CD4-positive, alpha-beta T cell (primary cell): ENCODE measurements at regions not wholly inside any gene's neighbourhood (a gene's known extent, or its start where the extent isn't known, plus 50 kb on each side); places are given as distances from the start of the nearest gene placed in this dataset.

Source experiments
- ATAC-seq: fragments of 200-7000 bp; cut with Tn5 transposase; one replicate; pipeline ENCODE4 v1.10.0; 2022; ENCODE audit warnings: mild to moderate bottlenecking; ENCODE audit not compliant: poor library complexity
- CTCF ChIA-PET: fragments of 350-600 bp; sonication (Branson Sonifier 250); formaldehyde crosslinking; loops from one replicate; lab custom pipeline; 2021; ENCODE audit warnings: antibody characterized with exemption, inconsistent platforms; lab: Charles Lee
- POLR2A ChIA-PET: fragments of 350-600 bp; sonication (Branson Sonifier 250); formaldehyde crosslinking; loops from one replicate; lab custom pipeline; 2021; ENCODE audit warnings: antibody characterized with exemption, inconsistent platforms; lab: Charles Lee
- DNase-seq, 14 experiments: peaks; one replicate each; pipeline ENCODE4 v3.0.0-alpha.2; 2013 to 2020; ENCODE audit warnings: mixed read lengths in 2 of 14
- H3K27ac ChIP-seq, 2 donors: one replicate each; pipeline versions ENCODE4 v1.5.1 to v1.7.0; 2013; ENCODE audit warnings: low read length in 2 of 2, low read depth in 1 of 2, mild to moderate bottlenecking in 1 of 2
- H3K27me3 ChIP-seq, 2 experiments: 1 replicate in 1 of 2; 2 replicates in 1 of 2; pipeline versions ENCODE4 v1.6.1 to v1.7.0; 2013; ENCODE audit warnings: low read length in 2 of 2, control low read depth in 1 of 2, mild to moderate bottlenecking in 1 of 2, moderate library complexity in 1 of 2; ENCODE audit not compliant: insufficient read depth in 2 of 2, control insufficient read depth in 1 of 2
- H3K36me3 ChIP-seq: one replicate; pipeline ENCODE4 v1.6.1; 2013; ENCODE audit warnings: low read length, control low read depth; ENCODE audit not compliant: insufficient read depth
- H3K4me1 ChIP-seq: one replicate; pipeline ENCODE4 v1.6.1; 2013; ENCODE audit warnings: low read length, control low read depth; ENCODE audit not compliant: insufficient read depth
- H3K4me3 ChIP-seq: one replicate; pipeline ENCODE4 v1.5.1; 2013; ENCODE audit warnings: mild to moderate bottlenecking, low read length, moderate library complexity
- H3K9me3 ChIP-seq, 2 experiments: 1 replicate in 1 of 2; 2 replicates in 1 of 2; pipeline versions ENCODE4 v1.6.1 to v1.7.0; 2013; ENCODE audit warnings: low read length in 2 of 2, mild to moderate bottlenecking in 2 of 2, control low read depth in 1 of 2, moderate library complexity in 1 of 2; ENCODE audit not compliant: control insufficient read depth in 1 of 2, insufficient read depth in 1 of 2
- H3K27ac Mint-ChIP-seq: one replicate; pipeline ENCODE4 v1.8.0; 2020; ENCODE audit warnings: mixed read lengths
- H3K27me3 Mint-ChIP-seq: one replicate; pipeline ENCODE4 v1.8.0; 2021; ENCODE audit warnings: mixed read lengths
- H3K36me3 Mint-ChIP-seq: one replicate; pipeline ENCODE4 v1.8.0; 2021; ENCODE audit warnings: low read depth, mixed read lengths
- H3K4me1 Mint-ChIP-seq: one replicate; pipeline ENCODE4 v1.8.0; 2021; ENCODE audit warnings: low read depth, mixed read lengths
- H3K4me3 Mint-ChIP-seq: one replicate; pipeline ENCODE4 v1.8.0; 2020; ENCODE audit warnings: mild to moderate bottlenecking, mixed read lengths
- H3K9me3 Mint-ChIP-seq: one replicate; pipeline ENCODE4 v1.8.0; 2020; ENCODE audit warnings: mixed read lengths
- intact Hi-C, 2 experiments: fragments of 100-400 bp; cut with DNase I in 1 of 2; cut with micrococcal nuclease in 1 of 2; formaldehyde crosslinking; loops; one replicate each; pipeline versions ENCODE4 v1.15.1 to v1.9.0; 2023 to 2025; cut with DNase I, micrococcal nuclease
- TF ChIP-seq, protein P1 (sequence below): fragments of 200-600 bp; IDR thresholded peaks from one replicate; pipeline ENCODE4 v1.8.0; 2022; ENCODE audit warnings: antibody characterized with exemption, mild to moderate bottlenecking

DNA sequence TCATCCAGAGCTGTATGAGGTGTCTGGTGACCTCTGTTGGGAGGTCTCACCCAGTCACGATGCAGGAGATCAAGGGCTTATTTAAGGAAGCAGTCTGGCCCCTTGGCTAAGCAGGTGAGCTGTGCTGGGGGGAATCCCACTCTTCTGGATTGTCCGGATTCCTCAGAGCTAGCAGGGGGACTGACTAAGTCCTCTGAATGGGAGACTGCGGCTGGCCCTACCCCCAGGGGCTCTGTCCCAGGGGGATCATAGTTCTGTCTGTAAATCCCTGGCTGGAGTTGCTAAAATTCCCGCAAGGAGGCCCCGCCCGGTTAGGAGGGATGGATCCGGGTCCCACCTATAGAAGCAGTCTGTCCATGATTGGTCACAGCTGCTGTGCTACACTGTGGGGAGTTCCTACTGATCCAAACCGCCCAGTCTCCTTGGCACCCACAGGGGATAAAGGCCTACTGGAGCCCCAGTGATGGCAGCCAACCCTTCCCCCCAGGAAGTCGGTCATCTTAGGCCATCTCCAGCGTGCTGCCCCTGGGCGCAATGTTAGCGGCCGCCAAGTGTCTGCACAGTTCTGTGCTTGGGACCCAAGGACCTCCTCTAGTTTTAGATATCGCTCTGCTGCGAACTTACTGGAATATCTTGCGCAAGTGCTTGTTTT lies 118.2 kb upstream of the KLF8 start:
- ChIA-PET CTCF (no interaction called here), POLR2A (no interaction called here)
- no peak overlapping the region for H3K27ac ChIP-seq
- no peaks in the 10 kb centered on the region for H3K27me3 Mint-ChIP-seq
- H3K36me3 ChIP-seq = no peaks in the 10 kb centered on the region
- H3K27me3 ChIP-seq = no peaks in the 10 kb centered on the region
- DNase-seq (no peak), ATAC-seq (no peak)
- H3K9me3 Mint-ChIP-seq = no peaks in the 10 kb centered on the region
- H3K4me3 ChIP-seq = no peak overlapping the region
- peaks cover 0 to 7% of the 10 kb centered on the region in 2 experiments for H3K9me3 ChIP-seq
- no peaks in the 10 kb centered on the region for H3K4me1 Mint-ChIP-seq
- no peaks in the 10 kb centered on the region for H3K36me3 Mint-ChIP-seq
- H3K4me3 Mint-ChIP-seq = no peak overlapping the region
- intact Hi-C loops = no loop called here
- H3K4me1 ChIP-seq = no peaks in the 10 kb centered on the region
- no peak overlapping the region for H3K27ac Mint-ChIP-seq
- TF ChIP-seq, protein P1, sequence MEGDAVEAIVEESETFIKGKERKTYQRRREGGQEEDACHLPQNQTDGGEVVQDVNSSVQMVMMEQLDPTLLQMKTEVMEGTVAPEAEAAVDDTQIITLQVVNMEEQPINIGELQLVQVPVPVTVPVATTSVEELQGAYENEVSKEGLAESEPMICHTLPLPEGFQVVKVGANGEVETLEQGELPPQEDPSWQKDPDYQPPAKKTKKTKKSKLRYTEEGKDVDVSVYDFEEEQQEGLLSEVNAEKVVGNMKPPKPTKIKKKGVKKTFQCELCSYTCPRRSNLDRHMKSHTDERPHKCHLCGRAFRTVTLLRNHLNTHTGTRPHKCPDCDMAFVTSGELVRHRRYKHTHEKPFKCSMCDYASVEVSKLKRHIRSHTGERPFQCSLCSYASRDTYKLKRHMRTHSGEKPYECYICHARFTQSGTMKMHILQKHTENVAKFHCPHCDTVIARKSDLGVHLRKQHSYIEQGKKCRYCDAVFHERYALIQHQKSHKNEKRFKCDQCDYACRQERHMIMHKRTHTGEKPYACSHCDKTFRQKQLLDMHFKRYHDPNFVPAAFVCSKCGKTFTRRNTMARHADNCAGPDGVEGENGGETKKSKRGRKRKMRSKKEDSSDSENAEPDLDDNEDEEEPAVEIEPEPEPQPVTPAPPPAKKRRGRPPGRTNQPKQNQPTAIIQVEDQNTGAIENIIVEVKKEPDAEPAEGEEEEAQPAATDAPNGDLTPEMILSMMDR = no peak

DNA sequence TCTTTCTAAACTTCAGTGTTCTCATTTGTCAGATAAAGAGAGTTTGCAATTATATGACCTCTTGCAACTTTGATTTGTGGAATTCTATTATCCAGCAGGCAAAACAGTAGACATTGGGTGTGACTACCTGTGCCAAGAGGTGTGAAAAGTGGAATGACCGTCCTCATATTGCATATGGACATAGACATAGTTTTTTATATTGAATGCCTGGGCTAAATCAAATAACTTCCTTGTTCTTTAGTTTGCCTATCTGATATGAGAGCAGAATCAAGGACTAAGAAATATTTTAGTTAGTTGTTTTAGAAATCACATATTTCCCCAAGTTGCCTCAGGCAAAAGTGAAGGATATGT lies 117.7 kb upstream of the KLF8 start:
- Mint-ChIP-seq H3K4me1 (no peaks in the 10 kb centered on the region), H3K27ac (no peak overlapping the region), H3K36me3 (no peaks in the 10 kb centered on the region), H3K9me3 (no peaks in the 10 kb centered on the region), H3K27me3 (no peaks in the 10 kb centered on the region), H3K4me3 (no peak overlapping the region)
- H3K27ac ChIP-seq = no peak overlapping the region
- no peaks in the 10 kb centered on the region for H3K27me3 ChIP-seq
- H3K4me1 ChIP-seq = no peaks in the 10 kb centered on the region
- no peaks in the 10 kb centered on the region for H3K36me3 ChIP-seq
- CTCF ChIA-PET = no interaction called here
- ATAC-seq (no peak), DNase-seq (no peak)
- intact Hi-C loops = no loop called here
- TF ChIP-seq, protein P1 = no peak
- POLR2A ChIA-PET = no interaction called here
- H3K9me3 ChIP-seq = peaks cover 0 to 7% of the 10 kb centered on the region in 2 experiments
- H3K4me3 ChIP-seq = no peak overlapping the region

DNA sequence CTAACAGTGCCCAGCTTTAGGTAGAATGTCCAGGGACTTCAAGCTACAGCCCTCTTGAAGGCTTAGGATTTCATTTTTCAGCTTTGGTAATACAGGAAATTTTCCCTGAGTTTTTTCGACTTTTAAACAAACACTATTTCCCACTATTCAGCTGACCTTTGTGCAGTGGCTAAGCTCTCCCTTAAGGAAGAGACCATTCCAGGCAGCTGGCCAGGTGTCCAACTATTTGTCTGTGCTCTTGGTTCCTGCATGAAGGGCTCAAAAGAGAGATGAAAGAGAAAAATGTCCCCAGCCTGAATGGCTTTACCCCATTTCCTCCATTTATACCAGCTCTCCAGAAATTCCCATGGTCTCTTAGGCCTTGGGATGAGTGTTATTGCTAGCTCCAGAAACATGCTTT lies 111.9 kb upstream of the KLF8 start:
- no peaks in the 10 kb centered on the region for H3K27me3 ChIP-seq
- TF ChIP-seq, protein P1 = no peak
- ChIA-PET POLR2A (no interaction called here), CTCF (no interaction called here)
- no peaks in the 10 kb centered on the region for H3K9me3 ChIP-seq
- no peaks in the 10 kb centered on the region for H3K4me1 ChIP-seq
- H3K4me3 ChIP-seq = no peak overlapping the region
- H3K9me3 Mint-ChIP-seq = no peaks in the 10 kb centered on the region
- H3K4me3 Mint-ChIP-seq = no peak overlapping the region
- H3K27ac Mint-ChIP-seq = no peak overlapping the region
- ATAC-seq (no peak), DNase-seq (no peak)
- intact Hi-C loops = no loop called here
- no peaks in the 10 kb centered on the region for H3K36me3 Mint-ChIP-seq
- H3K27me3 Mint-ChIP-seq = no peaks in the 10 kb centered on the region
- no peak overlapping the region for H3K27ac ChIP-seq
- no peaks in the 10 kb centered on the region for H3K36me3 ChIP-seq
- no peaks in the 10 kb centered on the region for H3K4me1 Mint-ChIP-seq
